H9 (cell line): ENCODE measurements at regions not wholly inside any gene's neighbourhood (a gene's known extent, or its start where the extent isn't known, plus 50 kb on each side); places are given as distances from the start of the nearest gene placed in this dataset.

Experiments
- DNase-seq: peaks from one replicate; pipeline ENCODE4 v3.0.0-alpha.2; 2017
- H2AFZ ChIP-seq: one replicate; pipeline ENCODE4 v1.6.1; 2013; ENCODE audit warnings: mild to moderate bottlenecking, low read length, control low read depth, moderate library complexity
- H2AK5ac ChIP-seq: 2 replicates; pipeline ENCODE4 v1.6.1; 2013; ENCODE audit warnings: low read length, control low read depth, mixed read lengths; ENCODE audit not compliant: insufficient read length
- H2BK120ac ChIP-seq: one replicate; pipeline ENCODE4 v1.6.1; 2013; ENCODE audit warnings: low read depth, mild to moderate bottlenecking, low read length, control low read depth, inconsistent platforms; ENCODE audit not compliant: poor library complexity, severe bottlenecking
- H2BK12ac ChIP-seq: 2 replicates; pipeline ENCODE4 v1.6.1; 2013; ENCODE audit warnings: low read length, control low read depth, mixed read lengths, low read depth; ENCODE audit not compliant: insufficient read length
- H2BK15ac ChIP-seq: 2 replicates; pipeline ENCODE4 v1.6.1; 2013; ENCODE audit warnings: low read depth, low read length, control low read depth
- H2BK20ac ChIP-seq: one replicate; pipeline ENCODE4 v1.6.1; 2013; ENCODE audit warnings: low read depth, mild to moderate bottlenecking, low read length, control low read depth, inconsistent platforms; ENCODE audit not compliant: poor library complexity, severe bottlenecking
- H2BK5ac ChIP-seq: 2 replicates; pipeline ENCODE4 v1.6.1; 2013; ENCODE audit warnings: low read length, control low read depth, mixed read lengths; ENCODE audit not compliant: insufficient read length
- H3K14ac ChIP-seq: 2 replicates; pipeline ENCODE4 v1.6.1; 2013; ENCODE audit warnings: low read length, control low read depth; ENCODE audit not compliant: insufficient read depth
- H3K18ac ChIP-seq: 2 replicates; pipeline ENCODE4 v1.6.1; 2013; ENCODE audit warnings: low read depth, mild to moderate bottlenecking, mixed read lengths, low read length, control low read depth; ENCODE audit not compliant: insufficient read length
- H3K23ac ChIP-seq: 2 replicates; pipeline ENCODE4 v1.6.1; 2013; ENCODE audit warnings: low read length, control low read depth, mixed read lengths, low read depth; ENCODE audit not compliant: insufficient read length
- H3K23me2 ChIP-seq: 2 replicates; pipeline ENCODE4 v1.6.1; 2013; ENCODE audit warnings: low read depth, mild to moderate bottlenecking, mixed read lengths, low read length, control low read depth; ENCODE audit not compliant: insufficient read length, poor library complexity, severe bottlenecking
- H3K27ac ChIP-seq: 2 replicates; pipeline ENCODE4 v1.5.1; 2013; ENCODE audit warnings: low read length, control low read depth, mixed read lengths, low read depth; ENCODE audit not compliant: insufficient read length
- H3K27me3 ChIP-seq: 2 replicates; pipeline ENCODE4 v1.6.1; 2013; ENCODE audit warnings: low read length, control low read depth, inconsistent platforms; ENCODE audit not compliant: insufficient read depth
- H3K4ac ChIP-seq: 2 replicates; pipeline ENCODE4 v1.6.1; 2013; ENCODE audit warnings: low read depth, mild to moderate bottlenecking, control low read depth, inconsistent platforms, low read length, moderate library complexity
- H3K4me1 ChIP-seq: 2 replicates; pipeline ENCODE4 v1.6.1; 2013; ENCODE audit warnings: low read length, control low read depth, inconsistent platforms; ENCODE audit not compliant: insufficient read depth
- H3K4me2 ChIP-seq: 2 replicates; pipeline ENCODE4 v1.6.1; 2013; ENCODE audit warnings: low read length, control low read depth, mixed read lengths; ENCODE audit not compliant: insufficient read length, insufficient read depth
- H3K56ac ChIP-seq: 2 replicates; pipeline ENCODE4 v1.6.1; 2013; ENCODE audit warnings: low read depth, mild to moderate bottlenecking, mixed read lengths, low read length, control low read depth; ENCODE audit not compliant: insufficient read length
- H3K79me1 ChIP-seq: 2 replicates; pipeline ENCODE4 v1.6.1; 2013; ENCODE audit warnings: low read depth, mild to moderate bottlenecking, moderate library complexity, low read length, control low read depth, inconsistent platforms; ENCODE audit not compliant: insufficient read depth, poor library complexity, severe bottlenecking
- H3K79me2 ChIP-seq: 2 replicates; pipeline ENCODE4 v1.6.1; 2013; ENCODE audit warnings: low read length, control low read depth, inconsistent platforms; ENCODE audit not compliant: insufficient read depth
- H3K9ac ChIP-seq: 2 replicates; pipeline ENCODE4 v1.6.1; 2013; ENCODE audit warnings: low read length, control low read depth, mixed read lengths; ENCODE audit not compliant: insufficient read length; ENCODE audit errors: extremely low read depth
- H3K9me3 ChIP-seq: one replicate; pipeline ENCODE4 v1.6.1; 2013; ENCODE audit warnings: low read depth, low read length, inconsistent platforms; ENCODE audit not compliant: control insufficient read depth
- H3T11ph ChIP-seq: one replicate; pipeline ENCODE4 v1.6.1; 2013; ENCODE audit warnings: mild to moderate bottlenecking, low read length, control low read depth, inconsistent platforms
- H4K20me1 ChIP-seq: one replicate; pipeline ENCODE4 v1.6.1; 2013; ENCODE audit not compliant: control insufficient read depth, insufficient read length, insufficient read depth
- H4K5ac ChIP-seq: 2 replicates; pipeline ENCODE4 v1.6.1; 2013; ENCODE audit warnings: low read depth, mild to moderate bottlenecking, mixed read lengths, low read length, control low read depth; ENCODE audit not compliant: insufficient read length
- H4K8ac ChIP-seq: replicated peaks from 2 replicates; pipeline ENCODE4 v1.6.1; 2013; ENCODE audit warnings: low read length, control low read depth, mixed read lengths, low read depth; ENCODE audit not compliant: insufficient read length
- H4K91ac ChIP-seq: 2 replicates; pipeline ENCODE4 v1.6.1; 2013; ENCODE audit warnings: low read depth, mild to moderate bottlenecking, moderate library complexity, mixed read lengths, low read length, control low read depth; ENCODE audit not compliant: insufficient read length
- H3K27ac Mint-ChIP-seq, 3 experiments: 2 replicates in 2 of 3; 3 replicates in 1 of 3; pipeline ENCODE4 v1.8.0; 2020 to 2021; ENCODE audit warnings: mixed read lengths in 3 of 3, mild to moderate bottlenecking in 1 of 3, moderate library complexity in 1 of 3
- H3K27me3 Mint-ChIP-seq: 2 replicates; pipeline ENCODE4 v1.8.0; 2021; ENCODE audit warnings: low read depth, mild to moderate bottlenecking, moderate library complexity, mixed read lengths
- H3K36me3 Mint-ChIP-seq, 3 experiments: 2 replicates in 2 of 3; 3 replicates in 1 of 3; pipeline ENCODE4 v1.8.0; 2020 to 2021; ENCODE audit warnings: low read depth in 3 of 3, mixed read lengths in 3 of 3; ENCODE audit not compliant: insufficient read depth in 1 of 3
- H3K4me1 Mint-ChIP-seq, 2 experiments: 2 replicates each; pipeline ENCODE4 v1.8.0; 2020; ENCODE audit warnings: mixed read lengths in 2 of 2
- H3K4me3 Mint-ChIP-seq, 2 experiments: 2 replicates in 1 of 2; 3 replicates in 1 of 2; pipeline ENCODE4 v1.8.0; 2020 to 2021; ENCODE audit warnings: mild to moderate bottlenecking in 2 of 2, mixed read lengths in 2 of 2, moderate library complexity in 1 of 2
- H3K9me3 Mint-ChIP-seq, 2 experiments: 2 replicates in 1 of 2; 3 replicates in 1 of 2; pipeline ENCODE4 v1.8.0; 2020; ENCODE audit warnings: mild to moderate bottlenecking in 2 of 2, mixed read lengths in 2 of 2, moderate library complexity in 1 of 2
- TF ChIP-seq, protein P1 (sequence below): fragments of 200-600 bp; sonication (generic); conservative IDR thresholded peaks from 3 replicates; pipeline ENCODE4 v1.8.0; 2021; ENCODE audit warnings: antibody characterized with exemption, mild to moderate bottlenecking

GRCh38 chr4:151535366-151535765 is 126.4 kb downstream of the FHIP1A start:
- no peak overlapping the region for H2AFZ ChIP-seq
- H3K36me3 Mint-ChIP-seq = peaks cover 0 to 14% (median 10%) of the 10 kb centered on the region in 3 experiments; a peak in 4 of 7 replicates
- peaks cover 24 to 34% of the 10 kb centered on the region in 2 experiments for H3K4me1 Mint-ChIP-seq
- no peak overlapping the region for H4K5ac ChIP-seq
- H3K27ac ChIP-seq = no peak overlapping the region
- no peak overlapping the region for H2BK5ac ChIP-seq
- TF ChIP-seq, protein P1, sequence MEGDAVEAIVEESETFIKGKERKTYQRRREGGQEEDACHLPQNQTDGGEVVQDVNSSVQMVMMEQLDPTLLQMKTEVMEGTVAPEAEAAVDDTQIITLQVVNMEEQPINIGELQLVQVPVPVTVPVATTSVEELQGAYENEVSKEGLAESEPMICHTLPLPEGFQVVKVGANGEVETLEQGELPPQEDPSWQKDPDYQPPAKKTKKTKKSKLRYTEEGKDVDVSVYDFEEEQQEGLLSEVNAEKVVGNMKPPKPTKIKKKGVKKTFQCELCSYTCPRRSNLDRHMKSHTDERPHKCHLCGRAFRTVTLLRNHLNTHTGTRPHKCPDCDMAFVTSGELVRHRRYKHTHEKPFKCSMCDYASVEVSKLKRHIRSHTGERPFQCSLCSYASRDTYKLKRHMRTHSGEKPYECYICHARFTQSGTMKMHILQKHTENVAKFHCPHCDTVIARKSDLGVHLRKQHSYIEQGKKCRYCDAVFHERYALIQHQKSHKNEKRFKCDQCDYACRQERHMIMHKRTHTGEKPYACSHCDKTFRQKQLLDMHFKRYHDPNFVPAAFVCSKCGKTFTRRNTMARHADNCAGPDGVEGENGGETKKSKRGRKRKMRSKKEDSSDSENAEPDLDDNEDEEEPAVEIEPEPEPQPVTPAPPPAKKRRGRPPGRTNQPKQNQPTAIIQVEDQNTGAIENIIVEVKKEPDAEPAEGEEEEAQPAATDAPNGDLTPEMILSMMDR = no peak
- H2BK15ac ChIP-seq = no peak overlapping the region
- H3K9ac ChIP-seq = no peak overlapping the region
- H4K20me1 ChIP-seq = no peaks in the 10 kb centered on the region
- H4K91ac ChIP-seq = no peak overlapping the region
- H3K4me3 Mint-ChIP-seq = no peak overlapping the region
- no peaks in the 10 kb centered on the region for H3K79me2 ChIP-seq
- no peak overlapping the region for H2AK5ac ChIP-seq
- no peaks in the 10 kb centered on the region for H3K27me3 ChIP-seq
- no peak for DNase-seq
- no peaks in the 10 kb centered on the region for H3K9me3 Mint-ChIP-seq
- H3K18ac ChIP-seq = no peak overlapping the region
- no peaks in the 10 kb centered on the region for H3K79me1 ChIP-seq
- H3K4ac ChIP-seq = no peak overlapping the region
- no peaks in the 10 kb centered on the region for H3K23me2 ChIP-seq
- H3K14ac ChIP-seq = no peak overlapping the region
- H3K4me2 ChIP-seq = no peak overlapping the region
- no peak overlapping the region for H3K23ac ChIP-seq
- H3K9me3 ChIP-seq = no peaks in the 10 kb centered on the region
- no peak overlapping the region for H2BK20ac ChIP-seq
- H3K4me1 ChIP-seq = peaks cover 3% of the 10 kb centered on the region; the same call in 1 of the 2 replicates
- H2BK120ac ChIP-seq = no peak overlapping the region
- H3T11ph ChIP-seq = no peak overlapping the region
- H3K56ac ChIP-seq = no peak overlapping the region
- H4K8ac ChIP-seq = no peak overlapping the region
- no peak overlapping the region for H2BK12ac ChIP-seq
- H3K27me3 Mint-ChIP-seq = no peaks in the 10 kb centered on the region
- no peak overlapping the region for H3K27ac Mint-ChIP-seq
